Colonic mucosa (tissue), 4 donors: ENCODE measurements at regions not wholly inside any gene's neighbourhood (a gene's known extent, or its start where the extent isn't known, plus 50 kb on each side); places are given as distances from the start of the nearest gene placed in this dataset.
A peak's percentile ranks its signal among the peaks of the same experiment; 100 is the strongest.

Experiments
- DNase-seq: peaks from one replicate; pipeline ENCODE4 v3.0.0-alpha.2; 2020
- H3K27ac ChIP-seq: fragments of 200-600 bp; one replicate; pipeline ENCODE4 v1.8.0; 2021
- H3K27me3 ChIP-seq: fragments of 200-600 bp; one replicate; pipeline ENCODE4 v1.8.0; 2021
- H3K36me3 ChIP-seq: fragments of 200-600 bp; one replicate; pipeline ENCODE4 v1.8.0; 2021
- H3K4me1 ChIP-seq: fragments of 200-600 bp; one replicate; pipeline ENCODE4 v1.8.0; 2021; ENCODE audit warnings: mild to moderate bottlenecking
- H3K4me3 ChIP-seq: fragments of 200-600 bp; one replicate; pipeline ENCODE4 v1.8.0; 2021
- H3K9ac ChIP-seq, 2 donors: one replicate each; pipeline ENCODE4 v1.7.0; 2013; ENCODE audit warnings: control low read depth in 2 of 2, low read depth in 2 of 2, low read length in 2 of 2
- H3K9me3 ChIP-seq: fragments of 200-600 bp; one replicate; pipeline ENCODE4 v1.8.0; 2021
- CTCF ChIP-seq: fragments of 200-600 bp; IDR thresholded peaks from one replicate; pipeline ENCODE4 v1.8.0; 2022; ENCODE audit warnings: antibody characterized with exemption, mild to moderate bottlenecking
- intact Hi-C: fragments of 100-400 bp; cut with DNase I; formaldehyde crosslinking; loops from one replicate; pipeline ENCODE4 v1.14.1; 2022
- donor health status: healthy.
- donor health status: DM: no; HTN: no; CAD: no.
- donor health status: DM: no; HTN: no; CAD: no.

DNA sequence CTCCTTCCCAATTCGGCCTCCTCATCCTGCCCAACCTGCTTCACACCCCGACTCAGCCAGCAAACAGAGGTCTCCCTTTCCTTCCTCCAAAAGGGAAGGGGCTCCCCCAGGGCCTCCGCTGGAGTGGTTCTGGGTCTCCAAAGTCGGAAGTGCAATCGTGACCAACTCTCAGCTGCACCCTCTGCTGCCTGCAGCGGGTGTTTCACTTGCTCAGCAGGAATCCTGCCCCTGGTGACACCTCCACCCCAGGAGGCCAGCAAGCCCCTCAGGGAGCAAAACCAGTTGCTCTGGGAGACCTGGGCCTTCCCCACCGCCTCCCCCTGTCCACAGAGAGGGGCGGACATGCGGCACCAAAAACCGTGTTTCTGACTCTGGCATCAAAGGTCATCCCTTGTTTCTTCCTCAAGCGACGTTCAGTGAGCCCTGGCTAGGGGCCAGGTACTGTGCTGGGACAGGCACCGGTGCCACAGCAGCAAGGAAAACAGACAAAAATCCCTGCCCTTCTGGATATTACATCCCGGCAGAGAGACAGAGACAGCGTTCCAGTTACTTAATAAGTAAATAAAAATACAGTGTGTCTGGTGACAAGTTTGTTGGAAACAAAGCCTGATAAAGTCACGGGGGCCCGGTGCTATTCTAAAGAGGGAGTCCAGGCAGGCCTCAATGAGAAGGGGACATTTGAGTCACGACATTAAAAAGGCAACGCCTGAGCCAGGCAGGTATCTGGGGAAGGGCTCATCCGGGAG lies 219.0 kb downstream of the BMP7 start:
- DNase-seq = no peak
- H3K27me3 ChIP-seq = no peaks in the 10 kb centered on the region
- no peak overlapping the region for H3K4me3 ChIP-seq
- no peak overlapping the region for H3K9ac ChIP-seq
- no peaks in the 10 kb centered on the region for H3K4me1 ChIP-seq
- no peak overlapping the region for H3K27ac ChIP-seq
- TF ChIP-seq CTCF = no peak
- no peaks in the 10 kb centered on the region for H3K9me3 ChIP-seq
- intact Hi-C loops = no loop called here
- no peaks in the 10 kb centered on the region for H3K36me3 ChIP-seq

DNA sequence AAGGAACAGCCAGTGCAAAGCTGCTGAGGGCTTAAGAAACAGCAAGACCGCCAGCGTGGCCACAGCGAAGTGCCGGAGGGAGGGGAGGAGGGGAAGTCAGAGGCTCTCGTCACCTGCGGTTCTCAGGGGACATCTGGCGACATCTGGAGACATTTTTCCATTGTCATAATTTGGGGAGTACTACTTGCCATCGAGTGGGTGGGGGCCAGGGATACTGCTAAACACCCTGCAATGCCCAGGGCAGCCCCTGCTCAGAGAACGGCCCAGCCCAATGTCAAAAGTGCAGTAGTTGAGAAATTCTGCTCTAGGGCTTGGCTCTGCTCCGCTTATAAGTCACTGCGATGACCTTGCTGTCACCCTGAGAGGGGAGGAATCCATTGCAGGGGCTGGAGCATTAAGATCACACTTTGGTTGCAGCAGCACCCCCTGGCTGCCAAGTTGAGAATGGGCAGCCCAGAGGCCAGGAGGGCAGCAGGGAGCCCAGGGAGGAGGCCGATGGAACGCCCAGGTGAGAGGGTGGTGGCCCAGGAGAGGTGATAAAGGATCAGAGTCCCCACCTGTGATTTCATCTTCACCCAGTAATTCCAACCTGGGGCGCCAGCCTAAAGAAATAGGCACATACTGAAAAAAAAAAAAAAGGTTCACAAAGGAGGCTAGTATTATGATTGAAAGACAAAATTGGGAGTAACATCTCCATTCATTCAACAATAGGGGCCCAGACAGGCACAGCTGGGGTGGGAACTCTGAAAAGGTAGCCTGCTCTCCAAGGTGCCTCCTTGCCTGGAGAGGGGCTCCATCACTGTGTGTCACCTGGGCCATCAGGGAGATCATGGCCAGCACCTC lies 218.2 kb downstream of the BMP7 start:
- no peak overlapping the region for H3K9ac ChIP-seq

DNA sequence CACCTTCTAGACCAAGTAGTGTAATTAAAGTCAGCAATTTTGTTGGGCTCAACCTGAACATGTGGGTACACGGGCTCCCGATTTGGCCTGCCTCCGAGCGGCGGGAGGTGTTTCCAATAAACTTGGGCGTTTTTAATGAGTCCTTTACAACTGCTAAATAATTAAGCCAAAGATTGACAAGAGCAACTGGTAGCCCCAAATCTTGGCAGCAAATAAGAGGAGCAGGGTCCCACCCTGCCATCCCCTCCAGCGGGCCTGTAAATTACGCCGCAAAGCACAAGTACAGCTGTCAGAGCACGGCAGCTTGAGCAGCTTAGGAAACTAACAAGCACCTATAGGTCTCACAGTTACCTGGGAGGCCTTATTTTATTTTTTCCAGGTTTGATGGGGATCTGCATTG lies 217.1 kb downstream of the BMP7 start:
- H3K9me3 ChIP-seq = no peaks in the 10 kb centered on the region
- TF ChIP-seq CTCF = no peak
- H3K36me3 ChIP-seq = no peaks in the 10 kb centered on the region
- H3K4me1 ChIP-seq = no peaks in the 10 kb centered on the region
- no peak overlapping the region for H3K9ac ChIP-seq
- H3K27ac ChIP-seq = no peak overlapping the region
- intact Hi-C loops = no loop called here
- H3K27me3 ChIP-seq = no peaks in the 10 kb centered on the region
- DNase-seq = no peak
- no peak overlapping the region for H3K4me3 ChIP-seq

More for the DNA sequence above, 218.2 kb downstream of the BMP7 start:
- no peak overlapping the region for H3K4me3 ChIP-seq
- H3K4me1 ChIP-seq = no peaks in the 10 kb centered on the region
- H3K36me3 ChIP-seq = no peaks in the 10 kb centered on the region
- H3K9me3 ChIP-seq = no peaks in the 10 kb centered on the region
- no peak overlapping the region for H3K27ac ChIP-seq
- intact Hi-C loops = no loop called here
- no peaks in the 10 kb centered on the region for H3K27me3 ChIP-seq
- TF ChIP-seq CTCF = peak; percentile 58
- DNase-seq = peak; percentile 37

- no peak for TF ChIP-seq CTCF
- intact Hi-C loops = no loop called here
- Histone ChIP-seq H3K4me3 (no peak overlapping the region), H3K27ac (no peak overlapping the region), H3K36me3 (no peaks in the 10 kb centered on the region), H3K9me3 (no peaks in the 10 kb centered on the region), H3K9ac (no peak overlapping the region), H3K4me1 (no peaks in the 10 kb centered on the region), H3K27me3 (no peaks in the 10 kb centered on the region)
- no peak for DNase-seq
Observed at GRCh38 chr20:57051096-57051495, 215.3 kb downstream of the BMP7 start.

- TF ChIP-seq CTCF = no peak
- no peaks in the 10 kb centered on the region for H3K36me3 ChIP-seq
- H3K9me3 ChIP-seq = no peaks in the 10 kb centered on the region
- intact Hi-C loops = no loop called here
- no peaks in the 10 kb centered on the region for H3K4me1 ChIP-seq
- no peaks in the 10 kb centered on the region for H3K27me3 ChIP-seq
- no peak overlapping the region for H3K9ac ChIP-seq
- no peak for DNase-seq
- no peak overlapping the region for H3K4me3 ChIP-seq
- no peak overlapping the region for H3K27ac ChIP-seq
Observed at GRCh38 chr20:57053067-57053466, 213.4 kb downstream of the BMP7 start.
